ENCODE measurements at regions not wholly inside any gene's neighbourhood (a gene's known extent, or its start where the extent isn't known, plus 50 kb on each side); places are given as distances from the start of the nearest gene placed in this dataset.
"Not testable (repeated sequence)": the region's sequence is repeated elsewhere in the genome, so short reads cannot be mapped to it uniquely, and the experiment has no call there.

DNA sequence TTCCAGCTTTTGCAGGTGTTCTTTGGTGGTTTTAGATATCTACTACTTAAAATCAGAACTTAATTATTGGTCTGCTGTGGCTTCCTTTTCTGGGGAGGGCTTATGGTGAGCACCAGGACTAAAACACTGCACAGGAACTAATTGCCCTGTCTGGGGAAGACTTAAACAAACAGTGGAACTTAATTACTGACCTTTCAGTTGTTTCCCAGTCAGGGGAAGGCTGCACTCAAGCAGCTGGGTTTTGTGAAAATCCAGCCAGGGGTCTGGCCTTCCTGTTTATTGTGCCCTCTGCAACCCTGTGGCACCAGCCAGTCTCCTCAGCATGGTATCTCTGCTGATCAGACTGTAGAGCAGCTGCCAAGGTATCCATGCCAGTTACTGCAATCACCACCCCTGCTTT lies 398.2 kb downstream of the ADCYAP1 start:
- H3K27me3 ChIP-seq (ENCODE audit: control insufficient read depth, insufficient read depth, low read length, poor library complexity, severe bottlenecking): no peaks in the 10 kb centered on the region
- H3K4me3 ChIP-seq (ENCODE audit: insufficient read depth, low read depth, low read length): no peak overlapping the region

DNA sequence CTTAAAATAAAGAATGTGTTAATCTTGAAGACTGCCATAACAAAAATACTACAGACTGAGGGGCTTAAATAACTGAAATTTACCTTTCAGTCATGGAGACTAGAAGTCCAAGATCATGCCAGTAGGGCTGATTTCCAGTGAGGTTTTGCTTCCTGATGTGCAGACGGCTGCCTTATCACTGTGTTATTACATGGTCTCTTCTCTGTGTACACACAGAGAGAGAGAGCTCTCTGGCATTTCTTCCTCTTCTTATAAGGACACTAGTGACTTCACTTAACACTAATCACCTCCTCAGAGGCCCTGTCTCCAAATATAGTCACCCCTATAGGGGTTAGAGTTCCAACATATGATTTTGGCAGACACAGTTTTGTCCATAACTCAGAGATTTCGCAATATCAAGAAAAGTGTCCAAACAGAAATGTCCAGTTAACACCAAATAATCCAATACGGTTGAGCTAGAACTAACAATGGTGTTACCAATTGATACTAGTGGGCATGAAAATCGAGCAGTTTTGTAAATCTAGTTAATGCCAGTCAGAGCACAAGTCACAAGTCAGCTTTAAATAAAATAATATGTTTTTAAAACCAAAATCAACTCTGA lies 399.8 kb downstream of the ADCYAP1 start:
- H3K36me3 ChIP-seq (ENCODE audit: control insufficient read depth, insufficient read depth, low read length): no peaks in the 10 kb centered on the region
- H3K27me3 ChIP-seq (ENCODE audit: control insufficient read depth, insufficient read depth, low read length, poor library complexity, severe bottlenecking): no peaks in the 10 kb centered on the region
- 86 to 98% methylated on average over 3 to 4 of the region's 4 CpGs for WGBS, 2 experiments
- H3K9me3 ChIP-seq (ENCODE audit: control insufficient read depth, low read length): no peaks in the 10 kb centered on the region
- peaks cover 5% of the 10 kb centered on the region for H3K4me1 ChIP-seq (ENCODE audit: control insufficient read depth, insufficient read depth, low read length)
- no peak overlapping the region for H3K4me3 ChIP-seq (ENCODE audit: insufficient read depth, low read depth, low read length)
- H3K27ac ChIP-seq (ENCODE audit: insufficient read depth, low read depth, low read length, poor library complexity, severe bottlenecking): no peak overlapping the region

More for the DNA sequence above, 398.2 kb downstream of the ADCYAP1 start:
- Histone ChIP-seq H3K9me3 (ENCODE audit: control insufficient read depth, low read length) (no peaks in the 10 kb centered on the region), H3K4me1 (ENCODE audit: control insufficient read depth, insufficient read depth, low read length) (peaks cover 5% of the 10 kb centered on the region), H3K27ac (ENCODE audit: insufficient read depth, low read depth, low read length, poor library complexity, severe bottlenecking) (no peak overlapping the region), H3K36me3 (ENCODE audit: control insufficient read depth, insufficient read depth, low read length) (no peaks in the 10 kb centered on the region)

GRCh38 chr18:1306641-1307040 lies 402.0 kb downstream of the ADCYAP1 start:
- no peak overlapping the region for H3K4me3 ChIP-seq (ENCODE audit: insufficient read depth, low read depth, low read length)
- no peak overlapping the region for H3K27ac ChIP-seq (ENCODE audit: insufficient read depth, low read depth, low read length, poor library complexity, severe bottlenecking)
- 91 to 100% methylated on average over 2 of the region's 2 CpGs for WGBS, 2 experiments

GRCh38 chr18:1308686-1309085 lies 404.0 kb downstream of the ADCYAP1 start:
- no peaks in the 10 kb centered on the region for H3K27me3 ChIP-seq (ENCODE audit: control insufficient read depth, insufficient read depth, low read length, poor library complexity, severe bottlenecking)
- WGBS, 2 experiments: 90 to 91% methylated on average over 5 of the region's 5 CpGs
- H3K9me3 ChIP-seq (ENCODE audit: control insufficient read depth, low read length): no peaks in the 10 kb centered on the region
- no peak overlapping the region for H3K27ac ChIP-seq (ENCODE audit: insufficient read depth, low read depth, low read length, poor library complexity, severe bottlenecking)
- no peaks in the 10 kb centered on the region for H3K4me1 ChIP-seq (ENCODE audit: control insufficient read depth, insufficient read depth, low read length)
- H3K4me3 ChIP-seq (ENCODE audit: insufficient read depth, low read depth, low read length): no peak overlapping the region
- no peaks in the 10 kb centered on the region for H3K36me3 ChIP-seq (ENCODE audit: control insufficient read depth, insufficient read depth, low read length)

More at GRCh38 chr18:1306641-1307040, 402.0 kb downstream of the ADCYAP1 start:
- peaks cover 5% of the 10 kb centered on the region for H3K4me1 ChIP-seq (ENCODE audit: control insufficient read depth, insufficient read depth, low read length)
- H3K27me3 ChIP-seq (ENCODE audit: control insufficient read depth, insufficient read depth, low read length, poor library complexity, severe bottlenecking): no peaks in the 10 kb centered on the region
- no peaks in the 10 kb centered on the region for H3K36me3 ChIP-seq (ENCODE audit: control insufficient read depth, insufficient read depth, low read length)
- H3K9me3 ChIP-seq (ENCODE audit: control insufficient read depth, low read length): no peaks in the 10 kb centered on the region

DNA sequence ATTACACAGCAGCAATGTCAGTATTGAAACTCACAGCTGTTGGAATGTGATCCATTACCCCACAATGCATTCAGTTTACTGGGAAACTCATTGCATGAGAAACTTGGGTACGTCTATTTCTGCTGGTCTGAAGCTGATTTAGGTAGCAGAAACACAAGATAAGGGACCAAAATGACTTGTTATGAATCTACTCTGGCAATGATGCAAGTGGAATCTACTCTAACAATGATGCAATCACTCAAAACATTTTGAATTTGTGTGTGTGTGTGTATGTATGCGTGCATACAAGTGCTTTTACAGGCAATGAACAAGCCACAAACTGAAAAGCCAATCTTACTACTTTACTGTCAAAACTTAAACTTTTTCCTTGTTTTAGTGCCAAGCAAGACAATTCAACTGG lies 406.7 kb downstream of the ADCYAP1 start:
- 82 to 92% methylated on average over 1 to 2 of the region's 2 CpGs for WGBS, 2 experiments
- no peaks in the 10 kb centered on the region for H3K4me1 ChIP-seq (ENCODE audit: control insufficient read depth, insufficient read depth, low read length)
- no peaks in the 10 kb centered on the region for H3K9me3 ChIP-seq (ENCODE audit: control insufficient read depth, low read length)

GRCh38 chr18:1335345-1335744 lies 430.7 kb downstream of the ADCYAP1 start:
- not testable (repeated sequence) for H3K36me3 ChIP-seq (ENCODE audit: control insufficient read depth, insufficient read depth, low read length); H3K27me3 ChIP-seq (ENCODE audit: control insufficient read depth, insufficient read depth, low read length, poor library complexity, severe bottlenecking); H3K4me3 ChIP-seq (ENCODE audit: insufficient read depth, low read depth, low read length); H3K27ac ChIP-seq (ENCODE audit: insufficient read depth, low read depth, low read length, poor library complexity, severe bottlenecking); H3K4me1 ChIP-seq (ENCODE audit: control insufficient read depth, insufficient read depth, low read length); H3K9me3 ChIP-seq (ENCODE audit: control insufficient read depth, low read length)
- 92 to 95% methylated on average over 11 of the region's 11 CpGs for WGBS, 2 experiments

More for the DNA sequence above, 406.7 kb downstream of the ADCYAP1 start:
- Histone ChIP-seq H3K36me3 (ENCODE audit: control insufficient read depth, insufficient read depth, low read length) (no peaks in the 10 kb centered on the region), H3K27me3 (ENCODE audit: control insufficient read depth, insufficient read depth, low read length, poor library complexity, severe bottlenecking) (no peaks in the 10 kb centered on the region), H3K27ac (ENCODE audit: insufficient read depth, low read depth, low read length, poor library complexity, severe bottlenecking) (no peak overlapping the region), H3K4me3 (ENCODE audit: insufficient read depth, low read depth, low read length) (no peak overlapping the region)

- WGBS, 2 experiments: 84 to 99% methylated on average over 1 to 4 of the region's 4 CpGs
- H3K4me1 ChIP-seq (ENCODE audit: control insufficient read depth, insufficient read depth, low read length): no peaks in the 10 kb centered on the region
- H3K9me3 ChIP-seq (ENCODE audit: control insufficient read depth, low read length): no peaks in the 10 kb centered on the region
- no peaks in the 10 kb centered on the region for H3K36me3 ChIP-seq (ENCODE audit: control insufficient read depth, insufficient read depth, low read length)
- no peak overlapping the region for H3K27ac ChIP-seq (ENCODE audit: insufficient read depth, low read depth, low read length, poor library complexity, severe bottlenecking)
- no peak overlapping the region for H3K4me3 ChIP-seq (ENCODE audit: insufficient read depth, low read depth, low read length)
- H3K27me3 ChIP-seq (ENCODE audit: control insufficient read depth, insufficient read depth, low read length, poor library complexity, severe bottlenecking): no peaks in the 10 kb centered on the region
Measured at GRCh38 chr18:1350931-1351450, 446.3 kb downstream of the ADCYAP1 start.

DNA sequence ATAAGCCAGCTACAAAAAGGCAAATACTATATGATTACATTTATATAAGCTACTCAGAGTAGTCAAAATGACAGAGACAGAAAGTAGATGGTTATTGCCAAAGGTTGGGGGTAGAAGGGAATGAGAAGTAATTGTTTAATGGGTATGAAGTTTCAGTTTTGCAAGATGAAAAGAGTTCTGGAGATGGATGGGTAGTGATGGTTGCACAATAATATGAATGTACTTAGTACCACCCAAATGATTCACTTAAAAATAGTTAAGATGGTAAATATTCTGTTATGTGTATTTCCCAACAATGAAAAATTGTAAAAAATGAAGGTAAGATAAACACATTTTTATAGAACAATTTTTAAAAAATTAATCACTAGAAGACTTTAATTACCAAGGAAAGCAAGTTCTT lies 448.4 kb downstream of the ADCYAP1 start:
- H3K27ac ChIP-seq (ENCODE audit: insufficient read depth, low read depth, low read length, poor library complexity, severe bottlenecking): no peak overlapping the region
- H3K4me3 ChIP-seq (ENCODE audit: insufficient read depth, low read depth, low read length): no peak overlapping the region
- H3K27me3 ChIP-seq (ENCODE audit: control insufficient read depth, insufficient read depth, low read length, poor library complexity, severe bottlenecking): no peaks in the 10 kb centered on the region
- no peaks in the 10 kb centered on the region for H3K36me3 ChIP-seq (ENCODE audit: control insufficient read depth, insufficient read depth, low read length)
- no peaks in the 10 kb centered on the region for H3K4me1 ChIP-seq (ENCODE audit: control insufficient read depth, insufficient read depth, low read length)
- no peaks in the 10 kb centered on the region for H3K9me3 ChIP-seq (ENCODE audit: control insufficient read depth, low read length)

DNA sequence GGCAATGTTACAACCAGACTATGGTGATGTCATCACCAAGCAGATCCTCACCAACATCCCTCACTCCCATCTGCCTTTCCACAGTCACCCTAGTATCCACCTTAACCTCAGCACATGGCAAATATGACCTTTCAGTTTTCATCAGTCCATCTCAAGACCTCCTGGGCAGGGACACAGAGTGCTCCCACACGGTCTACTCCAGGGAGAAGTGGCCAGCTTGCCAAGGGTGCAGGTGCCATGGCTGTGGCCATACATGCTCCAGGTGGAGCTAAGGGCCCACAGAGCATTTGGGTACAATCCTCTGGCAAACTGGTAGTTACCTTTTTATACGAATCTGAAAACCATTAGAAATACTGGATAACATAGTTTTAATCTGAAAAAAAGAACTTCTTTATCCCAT lies 453.1 kb downstream of the ADCYAP1 start:
- WGBS, 2 experiments: 82 to 96% methylated on average over 1 to 2 of the region's 2 CpGs
- no peak overlapping the region for H3K27ac ChIP-seq (ENCODE audit: insufficient read depth, low read depth, low read length, poor library complexity, severe bottlenecking)
- no peak overlapping the region for H3K4me3 ChIP-seq (ENCODE audit: insufficient read depth, low read depth, low read length)
- H3K4me1 ChIP-seq (ENCODE audit: control insufficient read depth, insufficient read depth, low read length): no peaks in the 10 kb centered on the region
- no peaks in the 10 kb centered on the region for H3K9me3 ChIP-seq (ENCODE audit: control insufficient read depth, low read length)
- H3K27me3 ChIP-seq (ENCODE audit: control insufficient read depth, insufficient read depth, low read length, poor library complexity, severe bottlenecking): no peaks in the 10 kb centered on the region
- H3K36me3 ChIP-seq (ENCODE audit: control insufficient read depth, insufficient read depth, low read length): no peaks in the 10 kb centered on the region

- Histone ChIP-seq H3K4me3 (ENCODE audit: insufficient read depth, low read depth, low read length) (no peak overlapping the region), H3K27ac (ENCODE audit: insufficient read depth, low read depth, low read length, poor library complexity, severe bottlenecking) (no peak overlapping the region), H3K27me3 (ENCODE audit: control insufficient read depth, insufficient read depth, low read length, poor library complexity, severe bottlenecking) (no peaks in the 10 kb centered on the region), H3K4me1 (ENCODE audit: control insufficient read depth, insufficient read depth, low read length) (no peaks in the 10 kb centered on the region), H3K36me3 (ENCODE audit: control insufficient read depth, insufficient read depth, low read length) (no peaks in the 10 kb centered on the region), H3K9me3 (ENCODE audit: control insufficient read depth, low read length) (no peaks in the 10 kb centered on the region)
- 88 to 91% methylated on average over 2 of the region's 3 CpGs for WGBS, 2 experiments
Measured at GRCh38 chr18:1361936-1362335, 457.3 kb downstream of the ADCYAP1 start.

DNA sequence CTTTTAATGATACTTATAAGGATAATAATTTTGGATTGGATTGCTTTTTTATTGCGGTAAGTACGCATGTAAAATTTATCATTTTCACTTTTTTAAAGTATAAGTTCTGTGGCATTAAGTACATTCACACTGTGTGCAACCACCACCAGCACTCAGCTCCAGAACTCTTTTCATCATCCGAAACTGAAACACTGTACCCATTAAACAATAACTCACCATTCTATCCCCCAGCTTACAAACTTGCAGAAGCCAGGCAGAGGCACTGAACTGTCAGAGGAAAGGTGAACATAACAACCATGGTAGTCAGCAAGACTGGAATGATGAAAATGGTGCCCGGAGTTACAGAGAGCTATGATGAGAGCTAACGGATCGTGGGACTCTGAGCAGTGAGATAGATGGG lies 465.9 kb downstream of the ADCYAP1 start:
- no peaks in the 10 kb centered on the region for H3K27me3 ChIP-seq (ENCODE audit: control insufficient read depth, insufficient read depth, low read length, poor library complexity, severe bottlenecking)
- H3K27ac ChIP-seq (ENCODE audit: insufficient read depth, low read depth, low read length, poor library complexity, severe bottlenecking): no peak overlapping the region
- 86 to 96% methylated on average over 4 to 6 of the region's 6 CpGs for WGBS, 2 experiments
- H3K4me1 ChIP-seq (ENCODE audit: control insufficient read depth, insufficient read depth, low read length): no peaks in the 10 kb centered on the region
- H3K36me3 ChIP-seq (ENCODE audit: control insufficient read depth, insufficient read depth, low read length): no peaks in the 10 kb centered on the region
- H3K9me3 ChIP-seq (ENCODE audit: control insufficient read depth, low read length): no peaks in the 10 kb centered on the region
- H3K4me3 ChIP-seq (ENCODE audit: insufficient read depth, low read depth, low read length): no peak overlapping the region
